CD14-positive monocyte (primary cell): ENCODE measurements at regions not wholly inside any gene's neighbourhood (a gene's known extent, or its start where the extent isn't known, plus 50 kb on each side); places are given as distances from the start of the nearest gene placed in this dataset.

Source experiments
- DNase-seq, 3 donors: peaks; one replicate each; pipeline ENCODE4 v3.0.0-alpha.2; 2011 to 2022
- H2AFZ ChIP-seq: 2 replicates; pipeline ENCODE4 v1.6.0; 2012; ENCODE audit warnings: mild to moderate bottlenecking, low read depth, low read length, inconsistent platforms; ENCODE audit not compliant: insufficient read depth, poor library complexity, severe bottlenecking
- H3K27ac ChIP-seq, 2 donors: 1 replicate in 1 of 2; 2 replicates in 1 of 2; pipeline ENCODE4 v1.5.1; 2012 to 2013; ENCODE audit warnings: low read length in 2 of 2, control low read depth in 1 of 2, inconsistent platforms in 1 of 2, low read depth in 1 of 2, mild to moderate bottlenecking in 1 of 2
- H3K27me3 ChIP-seq, 2 donors: one replicate each; pipeline versions ENCODE4 v1.6.0 to v1.6.1; 2011 to 2013; ENCODE audit warnings: low read length in 2 of 2; ENCODE audit not compliant: control insufficient read depth in 2 of 2, insufficient read depth in 2 of 2
- H3K36me3 ChIP-seq, 2 donors: replicated peaks in 1 of 2; 1 replicate in 1 of 2; 2 replicates in 1 of 2; pipeline versions ENCODE4 v1.5.1 to v1.6.1; 2012 to 2013; ENCODE audit warnings: low read length in 2 of 2, control low read depth in 1 of 2, inconsistent platforms in 1 of 2, mild to moderate bottlenecking in 1 of 2; ENCODE audit not compliant: insufficient read depth in 2 of 2, control insufficient read depth in 1 of 2
- H3K4me1 ChIP-seq, 2 donors: 1 replicate in 1 of 2; 2 replicates in 1 of 2; pipeline versions ENCODE4 v1.5.1 to v1.6.1; 2012 to 2013; ENCODE audit warnings: low read length in 2 of 2, control low read depth in 1 of 2, inconsistent platforms in 1 of 2, mild to moderate bottlenecking in 1 of 2, moderate library complexity in 1 of 2; ENCODE audit not compliant: insufficient read depth in 2 of 2, control insufficient read depth in 1 of 2
- H3K4me2 ChIP-seq: replicated peaks from 2 replicates; pipeline ENCODE3; 2012; ENCODE audit warnings: low read length, moderate library complexity, mild to moderate bottlenecking; ENCODE audit not compliant: poor library complexity, severe bottlenecking; ENCODE audit errors: extremely low read depth
- H3K4me3 ChIP-seq, 3 experiments: fragments of 200-600 bp in 1 of 3; sonication (generic) in 1 of 3; replicated peaks in 1 of 3; 1 replicate in 2 of 3; 2 replicates in 1 of 3; pipeline ENCODE4 v1.5.1; 2011 to 2013; ENCODE audit warnings: low read length in 3 of 3, mild to moderate bottlenecking in 3 of 3, control low read depth in 2 of 3, low read depth in 2 of 3, inconsistent platforms in 1 of 3, moderate library complexity in 1 of 3
- H3K79me2 ChIP-seq: 2 replicates; pipeline ENCODE4 v1.6.0; 2012; ENCODE audit warnings: mild to moderate bottlenecking, control low read depth, inconsistent platforms, low read length, moderate library complexity; ENCODE audit not compliant: insufficient read depth
- H3K9ac ChIP-seq: 2 replicates; pipeline ENCODE4 v1.6.0; 2017; ENCODE audit warnings: low read length, mild to moderate bottlenecking; ENCODE audit not compliant: insufficient read depth, poor library complexity, severe bottlenecking
- H3K9me3 ChIP-seq, 2 donors: replicated peaks in 1 of 2; 1 replicate in 1 of 2; 2 replicates in 1 of 2; pipeline versions ENCODE4 v1.5.1 to v1.6.1; 2012 to 2013; ENCODE audit warnings: low read length in 2 of 2, control low read depth in 1 of 2; ENCODE audit not compliant: control insufficient read depth in 1 of 2, insufficient read depth in 1 of 2
- H4K20me1 ChIP-seq: 2 replicates; pipeline ENCODE4 v1.6.0; 2012; ENCODE audit warnings: mild to moderate bottlenecking, low read length, control low read depth, moderate library complexity; ENCODE audit not compliant: insufficient read depth
- H3K27ac Mint-ChIP-seq, 7 donors: one replicate each; pipeline ENCODE4 v1.8.0; 2020; ENCODE audit warnings: mild to moderate bottlenecking in 7 of 7, mixed read lengths in 7 of 7, moderate library complexity in 6 of 7, inconsistent platforms in 2 of 7
- H3K27me3 Mint-ChIP-seq, 3 donors: one replicate each; pipeline ENCODE4 v1.8.0; 2021 to 2022; ENCODE audit warnings: low read depth in 3 of 3, mild to moderate bottlenecking in 3 of 3, mixed read lengths in 3 of 3, moderate library complexity in 3 of 3, inconsistent platforms in 1 of 3
- H3K36me3 Mint-ChIP-seq, 2 donors: one replicate each; pipeline ENCODE4 v1.8.0; 2020; ENCODE audit warnings: mixed read lengths in 2 of 2, inconsistent platforms in 1 of 2, mild to moderate bottlenecking in 1 of 2
- H3K4me1 Mint-ChIP-seq: one replicate; pipeline ENCODE4 v1.8.0; 2020; ENCODE audit warnings: mild to moderate bottlenecking, mixed read lengths
- H3K4me3 Mint-ChIP-seq, 2 donors: one replicate each; pipeline ENCODE4 v1.8.0; 2020; ENCODE audit warnings: mild to moderate bottlenecking in 2 of 2, mixed read lengths in 2 of 2, moderate library complexity in 1 of 2
- H3K9me3 Mint-ChIP-seq, 7 donors: one replicate each; pipeline ENCODE4 v1.8.0; 2020 to 2022; ENCODE audit warnings: mixed read lengths in 7 of 7, mild to moderate bottlenecking in 6 of 7, moderate library complexity in 6 of 7, inconsistent platforms in 2 of 7
- WGBS: methylation state at CpG from one replicate; pipeline ENCODE4 v1.1.5; 2013; ENCODE audit warnings: missing lambda C conversion rate; ENCODE audit not compliant: insufficient coverage; 5-methylcytosine and 5-hydroxymethylcytosine counted together
- intact Hi-C, 2 donors: fragments of 100-400 bp; cut with micrococcal nuclease; formaldehyde crosslinking; loops; one replicate each; pipeline versions ENCODE4 v1.15.0 to v1.15.1; 2023
- TF ChIP-seq, protein P1 (sequence below): fragments of 200-600 bp; IDR thresholded peaks from one replicate; pipeline ENCODE4 v1.8.0; 2022; ENCODE audit warnings: antibody characterized with exemption, mild to moderate bottlenecking

DNA sequence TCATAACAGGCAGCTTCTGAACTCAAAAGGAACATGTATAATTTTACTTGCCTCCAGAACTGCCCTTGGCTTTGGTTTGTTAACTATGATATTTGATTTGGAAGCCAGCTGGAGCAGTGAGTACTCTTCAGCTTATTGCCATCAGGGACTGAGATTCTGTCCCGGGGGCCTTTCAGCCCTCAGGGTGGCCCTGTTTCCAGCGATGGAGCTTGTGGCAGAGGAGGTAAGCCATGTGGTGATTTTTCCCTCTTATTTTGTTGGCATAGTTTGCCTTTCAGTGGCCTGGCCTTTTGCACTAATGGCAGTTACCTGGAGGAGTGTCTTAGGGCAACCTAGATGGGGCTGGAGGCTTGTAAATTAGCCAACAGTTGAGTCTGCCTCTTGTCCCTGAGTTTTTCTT is 1955.0 kb upstream of the LRRTM1 start:
- no peaks in the 10 kb centered on the region for H3K79me2 ChIP-seq
- intact Hi-C loops = no loop called here
- no peaks in the 10 kb centered on the region for H3K4me1 Mint-ChIP-seq
- no peak overlapping the region for H3K9ac ChIP-seq
- no peak for DNase-seq
- no peak overlapping the region for H3K27ac ChIP-seq
- H3K27ac Mint-ChIP-seq = no peak overlapping the region
- TF ChIP-seq, protein P1, sequence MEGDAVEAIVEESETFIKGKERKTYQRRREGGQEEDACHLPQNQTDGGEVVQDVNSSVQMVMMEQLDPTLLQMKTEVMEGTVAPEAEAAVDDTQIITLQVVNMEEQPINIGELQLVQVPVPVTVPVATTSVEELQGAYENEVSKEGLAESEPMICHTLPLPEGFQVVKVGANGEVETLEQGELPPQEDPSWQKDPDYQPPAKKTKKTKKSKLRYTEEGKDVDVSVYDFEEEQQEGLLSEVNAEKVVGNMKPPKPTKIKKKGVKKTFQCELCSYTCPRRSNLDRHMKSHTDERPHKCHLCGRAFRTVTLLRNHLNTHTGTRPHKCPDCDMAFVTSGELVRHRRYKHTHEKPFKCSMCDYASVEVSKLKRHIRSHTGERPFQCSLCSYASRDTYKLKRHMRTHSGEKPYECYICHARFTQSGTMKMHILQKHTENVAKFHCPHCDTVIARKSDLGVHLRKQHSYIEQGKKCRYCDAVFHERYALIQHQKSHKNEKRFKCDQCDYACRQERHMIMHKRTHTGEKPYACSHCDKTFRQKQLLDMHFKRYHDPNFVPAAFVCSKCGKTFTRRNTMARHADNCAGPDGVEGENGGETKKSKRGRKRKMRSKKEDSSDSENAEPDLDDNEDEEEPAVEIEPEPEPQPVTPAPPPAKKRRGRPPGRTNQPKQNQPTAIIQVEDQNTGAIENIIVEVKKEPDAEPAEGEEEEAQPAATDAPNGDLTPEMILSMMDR = no peak
- H3K4me2 ChIP-seq = no peak overlapping the region
- H3K4me1 ChIP-seq = no peaks in the 10 kb centered on the region
- H3K4me3 ChIP-seq = no peak overlapping the region
- H3K36me3 Mint-ChIP-seq = no peaks in the 10 kb centered on the region
- H2AFZ ChIP-seq = no peak overlapping the region
- peaks cover 17 to 26% of the 10 kb centered on the region in 2 donors for H3K9me3 ChIP-seq
- H3K9me3 Mint-ChIP-seq = peaks cover 5 to 31% (median 11%) of the 10 kb centered on the region in 7 donors
- no peaks in the 10 kb centered on the region for H3K27me3 Mint-ChIP-seq
- no peak overlapping the region for H3K4me3 Mint-ChIP-seq
- no peaks in the 10 kb centered on the region for H3K36me3 ChIP-seq
- 86% methylated on average over 2 of the region's 2 CpGs for WGBS
- no peaks in the 10 kb centered on the region for H4K20me1 ChIP-seq
- H3K27me3 ChIP-seq = no peaks in the 10 kb centered on the region

DNA sequence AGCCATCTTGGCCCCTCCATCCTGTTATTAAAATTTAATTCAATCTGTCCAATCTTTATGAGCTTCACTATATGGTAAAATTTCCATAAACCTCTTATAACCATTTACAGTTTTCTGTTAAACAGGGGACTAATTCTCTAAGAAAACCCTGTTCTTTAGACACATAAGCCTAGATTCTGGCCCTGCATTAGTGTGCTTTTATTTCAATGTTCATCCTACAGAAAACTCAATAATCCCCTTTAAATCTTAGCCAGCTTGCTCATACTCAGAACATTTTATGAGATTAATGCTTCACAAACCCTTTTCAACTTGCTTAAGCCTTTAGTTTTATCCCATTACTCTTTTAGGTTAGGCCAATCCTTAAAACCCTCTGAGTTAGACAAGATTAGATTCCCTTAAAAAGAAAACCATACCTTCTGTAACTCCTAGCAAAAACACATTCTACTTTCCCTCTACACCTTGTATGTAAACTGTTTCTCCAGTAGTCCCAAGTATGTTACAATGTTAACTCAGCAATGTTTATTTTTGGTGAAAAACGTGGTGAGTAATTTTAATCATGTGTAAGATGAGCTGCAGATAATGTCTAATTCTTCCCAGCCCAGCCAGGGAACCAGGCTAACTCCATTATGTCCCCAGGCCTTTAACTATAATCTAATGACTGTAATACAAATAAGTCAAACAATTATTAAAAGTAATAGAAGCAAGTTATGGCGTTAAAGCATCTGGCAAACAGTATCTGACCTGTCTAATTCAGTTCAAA is 1953.4 kb upstream of the LRRTM1 start:
- Histone ChIP-seq H3K79me2 (no peaks in the 10 kb centered on the region), H4K20me1 (no peaks in the 10 kb centered on the region), H3K27ac (no peak overlapping the region), H3K4me2 (no peak overlapping the region), H3K27me3 (no peaks in the 10 kb centered on the region), H3K4me1 (no peaks in the 10 kb centered on the region), H3K4me3 (no peak overlapping the region), H3K9ac (no peak overlapping the region), H3K36me3 (no peaks in the 10 kb centered on the region), H3K9me3 (peaks cover 17 to 26% of the 10 kb centered on the region in 2 donors), H2AFZ (no peak overlapping the region)
- Mint-ChIP-seq H3K27ac (no peak overlapping the region), H3K27me3 (no peaks in the 10 kb centered on the region), H3K4me3 (no peak overlapping the region), H3K9me3 (peaks cover 5 to 26% (median 12%) of the 10 kb centered on the region in 7 donors), H3K36me3 (no peaks in the 10 kb centered on the region), H3K4me1 (no peaks in the 10 kb centered on the region)
- intact Hi-C loops = no loop called here
- DNase-seq = no peak
- no CpG with 5 or more reads among the region's 2 CpGs for WGBS
- TF ChIP-seq, protein P1 = no peak
